ENCODE measurements at regions not wholly inside any gene's neighbourhood (a gene's known extent, or its start where the extent isn't known, plus 50 kb on each side); places are given as distances from the start of the nearest gene placed in this dataset.

DNA sequence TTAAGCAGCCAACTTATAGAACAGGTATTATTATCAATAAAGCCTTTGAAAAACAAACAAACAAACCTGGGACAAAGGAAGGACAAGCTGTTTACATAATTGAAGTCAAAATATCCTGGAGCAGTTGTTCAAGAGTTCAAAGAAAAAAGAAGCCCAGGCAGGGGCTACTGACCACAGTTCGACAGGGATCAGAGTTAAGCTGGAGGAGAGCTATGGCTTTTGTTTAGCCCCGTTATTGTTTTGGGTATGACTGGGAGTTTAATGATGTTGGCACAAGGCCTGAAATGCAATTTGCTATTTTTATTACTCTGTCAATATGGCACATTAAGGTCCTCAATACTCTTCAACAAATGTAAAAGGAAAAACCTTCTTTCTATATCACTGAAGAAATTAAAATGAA, 624.4 kb upstream of the KLHL1 start:
- no peak overlapping the region for H3K4me3 Mint-ChIP-seq
- DNase-seq, result no peak

DNA sequence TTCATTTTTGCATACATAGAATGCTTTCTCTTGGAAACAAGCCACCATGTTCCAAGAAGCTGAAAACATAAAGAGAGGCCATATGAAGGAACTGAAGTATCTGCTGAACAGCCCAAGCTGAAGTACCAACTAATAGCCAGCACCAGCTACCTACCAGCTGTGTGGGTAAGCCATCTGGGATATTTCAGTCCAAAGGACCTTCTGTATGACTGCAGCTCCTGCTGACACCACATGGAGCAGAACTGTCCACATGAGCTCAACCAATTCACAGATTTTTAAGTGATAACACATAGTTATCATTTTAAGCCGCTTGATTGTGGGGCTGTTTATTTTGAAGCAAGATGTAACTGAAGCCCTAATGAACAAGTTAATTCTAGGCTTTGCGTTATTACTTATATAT, 621.1 kb upstream of the KLHL1 start:
- H3K4me3 Mint-ChIP-seq, result no peak overlapping the region
- no peaks in the 10 kb centered on the region for H3K27me3 Mint-ChIP-seq (ENCODE audit: insufficient read depth)
- Histone ChIP-seq H3K36me3 (ENCODE audit: control insufficient read depth, insufficient read depth, low read length) (no peaks in the 10 kb centered on the region), H3K27ac (ENCODE audit: low read depth, low read length) (no peak overlapping the region), H3K9me3 (ENCODE audit: control insufficient read depth, low read length) (no peaks in the 10 kb centered on the region), H3K9ac (ENCODE audit: extremely low read depth, low read length, poor library complexity, severe bottlenecking) (no peak overlapping the region), H3K4me1 (ENCODE audit: control insufficient read depth, insufficient read depth, low read length) (no peaks in the 10 kb centered on the region), H3K27me3 (ENCODE audit: control insufficient read depth, insufficient read depth, low read length, poor library complexity, severe bottlenecking) (no peaks in the 10 kb centered on the region), H3K4me3 (ENCODE audit: low read length) (no peak overlapping the region)
- no peak for DNase-seq
- no peaks in the 10 kb centered on the region for H3K9me3 Mint-ChIP-seq
- WGBS, 2 experiments (ENCODE audit: insufficient coverage in 1 of 2, insufficient read length in 1 of 2), result 78% methylated on average over 1 of the region's 2 CpGs; no CpG with 5 or more reads in 1 of the 2 experiments
- H3K36me3 Mint-ChIP-seq (ENCODE audit: low read depth), result no peaks in the 10 kb centered on the region
- peaks cover 17% of the 10 kb centered on the region for H3K4me1 Mint-ChIP-seq
- H3K27ac Mint-ChIP-seq, result no peak overlapping the region
- TF ChIP-seq, protein P1, sequence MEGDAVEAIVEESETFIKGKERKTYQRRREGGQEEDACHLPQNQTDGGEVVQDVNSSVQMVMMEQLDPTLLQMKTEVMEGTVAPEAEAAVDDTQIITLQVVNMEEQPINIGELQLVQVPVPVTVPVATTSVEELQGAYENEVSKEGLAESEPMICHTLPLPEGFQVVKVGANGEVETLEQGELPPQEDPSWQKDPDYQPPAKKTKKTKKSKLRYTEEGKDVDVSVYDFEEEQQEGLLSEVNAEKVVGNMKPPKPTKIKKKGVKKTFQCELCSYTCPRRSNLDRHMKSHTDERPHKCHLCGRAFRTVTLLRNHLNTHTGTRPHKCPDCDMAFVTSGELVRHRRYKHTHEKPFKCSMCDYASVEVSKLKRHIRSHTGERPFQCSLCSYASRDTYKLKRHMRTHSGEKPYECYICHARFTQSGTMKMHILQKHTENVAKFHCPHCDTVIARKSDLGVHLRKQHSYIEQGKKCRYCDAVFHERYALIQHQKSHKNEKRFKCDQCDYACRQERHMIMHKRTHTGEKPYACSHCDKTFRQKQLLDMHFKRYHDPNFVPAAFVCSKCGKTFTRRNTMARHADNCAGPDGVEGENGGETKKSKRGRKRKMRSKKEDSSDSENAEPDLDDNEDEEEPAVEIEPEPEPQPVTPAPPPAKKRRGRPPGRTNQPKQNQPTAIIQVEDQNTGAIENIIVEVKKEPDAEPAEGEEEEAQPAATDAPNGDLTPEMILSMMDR (conservative IDR thresholded peaks at IDR 0.05), result peak; percentile 48

More for the DNA sequence above, 624.4 kb upstream of the KLHL1 start:
- H3K4me3 ChIP-seq (ENCODE audit: low read length), result no peak overlapping the region
- Mint-ChIP-seq H3K4me1 (peaks cover 17% of the 10 kb centered on the region), H3K9me3 (no peaks in the 10 kb centered on the region), H3K27ac (peak overlapping the region; percentile 44), H3K36me3 (ENCODE audit: low read depth) (no peaks in the 10 kb centered on the region), H3K27me3 (ENCODE audit: insufficient read depth) (no peaks in the 10 kb centered on the region)
- no peak overlapping the region for H3K9ac ChIP-seq (ENCODE audit: extremely low read depth, low read length, poor library complexity, severe bottlenecking)
- H3K36me3 ChIP-seq (ENCODE audit: control insufficient read depth, insufficient read depth, low read length), result no peaks in the 10 kb centered on the region
- no peaks in the 10 kb centered on the region for H3K9me3 ChIP-seq (ENCODE audit: control insufficient read depth, low read length)
- 61% methylated on average over 2 of the region's 2 CpGs; no CpG with 5 or more reads in 1 of the 2 experiments for WGBS, 2 experiments (ENCODE audit: insufficient coverage in 1 of 2, insufficient read length in 1 of 2)
- no peak overlapping the region for H3K27ac ChIP-seq (ENCODE audit: low read depth, low read length)
- no peaks in the 10 kb centered on the region for H3K4me1 ChIP-seq (ENCODE audit: control insufficient read depth, insufficient read depth, low read length)
- TF ChIP-seq, protein P1 (conservative IDR thresholded peaks at IDR 0.05), result no peak
- H3K27me3 ChIP-seq (ENCODE audit: control insufficient read depth, insufficient read depth, low read length, poor library complexity, severe bottlenecking), result no peaks in the 10 kb centered on the region

DNA sequence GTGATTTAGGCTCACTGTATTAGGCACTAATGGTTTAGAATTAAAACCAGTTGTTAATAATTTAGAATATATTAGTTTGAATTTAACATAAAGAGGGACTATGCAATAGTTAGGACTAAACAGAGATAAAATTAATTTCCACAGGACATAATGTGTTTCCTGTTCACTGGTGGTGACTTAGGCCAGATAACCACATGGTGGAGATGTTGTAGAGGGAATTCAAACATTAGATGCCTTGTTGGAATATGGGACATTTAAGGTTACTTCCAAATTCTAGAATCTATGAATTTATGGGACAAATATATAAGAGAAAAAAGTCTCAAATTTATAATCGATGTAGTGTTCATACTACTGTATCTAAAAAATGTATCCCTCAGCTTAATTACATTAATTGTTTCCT, 615.5 kb upstream of the KLHL1 start:
- Mint-ChIP-seq H3K36me3 (ENCODE audit: low read depth) (no peaks in the 10 kb centered on the region), H3K4me3 (no peak overlapping the region), H3K27me3 (ENCODE audit: insufficient read depth) (no peaks in the 10 kb centered on the region), H3K4me1 (no peaks in the 10 kb centered on the region), H3K27ac (no peak overlapping the region), H3K9me3 (no peaks in the 10 kb centered on the region)
- H3K4me3 ChIP-seq (ENCODE audit: low read length), result no peak overlapping the region
- no peak overlapping the region for H3K27ac ChIP-seq (ENCODE audit: low read depth, low read length)
- TF ChIP-seq, protein P1 (conservative IDR thresholded peaks at IDR 0.05), result peak; percentile 38
- no peaks in the 10 kb centered on the region for H3K36me3 ChIP-seq (ENCODE audit: control insufficient read depth, insufficient read depth, low read length)
- no peak for DNase-seq
- H3K27me3 ChIP-seq (ENCODE audit: control insufficient read depth, insufficient read depth, low read length, poor library complexity, severe bottlenecking), result no peaks in the 10 kb centered on the region
- no peaks in the 10 kb centered on the region for H3K4me1 ChIP-seq (ENCODE audit: control insufficient read depth, insufficient read depth, low read length)
- no CpG with 5 or more reads among the region's 1 CpG for WGBS, 2 experiments (ENCODE audit: insufficient coverage in 1 of 2, insufficient read length in 1 of 2)
- H3K9ac ChIP-seq (ENCODE audit: extremely low read depth, low read length, poor library complexity, severe bottlenecking), result no peak overlapping the region
- H3K9me3 ChIP-seq (ENCODE audit: control insufficient read depth, low read length), result no peaks in the 10 kb centered on the region

Measured in endodermal cell (in vitro differentiated cells).